HUES48 (cell line): ENCODE measurements at regions not wholly inside any gene's neighbourhood (a gene's known extent, or its start where the extent isn't known, plus 50 kb on each side); places are given as distances from the start of the nearest gene placed in this dataset.
"Not testable (repeated sequence)": the region's sequence is repeated elsewhere in the genome, so short reads cannot be mapped to it uniquely, and the experiment has no call there.

Source experiments
- H3K27ac ChIP-seq: one replicate; pipeline ENCODE4 v1.7.0; 2013; ENCODE audit warnings: low read depth, low read length, inconsistent platforms
- H3K27me3 ChIP-seq: 2 replicates; pipeline ENCODE4 v1.6.1; 2013; ENCODE audit warnings: mild to moderate bottlenecking, low read length; ENCODE audit not compliant: control insufficient read depth, insufficient read depth
- H3K36me3 ChIP-seq: 2 replicates; pipeline ENCODE4 v1.6.1; 2013; ENCODE audit warnings: low read length; ENCODE audit not compliant: control insufficient read depth, insufficient read depth
- H3K4me1 ChIP-seq: 2 replicates; pipeline ENCODE4 v1.6.1; 2013; ENCODE audit warnings: mild to moderate bottlenecking, low read length; ENCODE audit not compliant: control insufficient read depth, insufficient read depth
- H3K4me3 ChIP-seq: 2 replicates; pipeline ENCODE4 v1.5.1; 2013; ENCODE audit warnings: mild to moderate bottlenecking, low read depth, low read length
- H3K9ac ChIP-seq: 2 replicates; pipeline ENCODE4 v1.6.1; 2013; ENCODE audit warnings: mild to moderate bottlenecking, low read depth, low read length, moderate library complexity
- H3K9me3 ChIP-seq: 2 replicates; pipeline ENCODE4 v1.6.1; 2013; ENCODE audit warnings: low read length; ENCODE audit not compliant: control insufficient read depth, insufficient read depth

DNA sequence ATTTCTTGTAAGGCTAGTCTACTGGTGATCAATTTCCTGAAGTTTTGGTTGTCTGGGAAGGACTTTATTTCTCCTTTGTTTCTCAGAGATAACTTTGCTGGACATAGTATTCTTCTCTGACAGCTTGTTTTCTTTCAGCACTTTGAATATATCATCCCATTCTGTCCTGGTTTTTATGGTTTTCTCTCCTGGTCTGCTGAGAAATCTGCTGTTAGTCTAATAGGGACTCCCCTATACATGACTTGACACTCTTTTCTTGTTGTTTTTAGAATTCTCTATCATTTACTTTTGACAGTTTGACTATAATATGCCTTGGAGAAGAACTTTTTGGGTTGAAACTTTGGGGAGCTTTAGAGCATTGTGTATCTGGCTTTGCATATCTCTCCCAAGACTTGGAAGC lies 112.5 kb downstream of the PRL start:
- H3K9ac ChIP-seq, result no peak overlapping the region
- H3K27me3 ChIP-seq, result no peaks in the 10 kb centered on the region
- 0 out of 2 replicates have a peak, but pooled peaks cover 2% of the 10 kb centered on the region for H3K4me1 ChIP-seq
- H3K4me3 ChIP-seq, result no peak overlapping the region
- H3K36me3 ChIP-seq, result peaks cover 5% of the 10 kb centered on the region
- H3K27ac ChIP-seq, result no peak overlapping the region
- peaks cover 19% of the 10 kb centered on the region for H3K9me3 ChIP-seq

DNA sequence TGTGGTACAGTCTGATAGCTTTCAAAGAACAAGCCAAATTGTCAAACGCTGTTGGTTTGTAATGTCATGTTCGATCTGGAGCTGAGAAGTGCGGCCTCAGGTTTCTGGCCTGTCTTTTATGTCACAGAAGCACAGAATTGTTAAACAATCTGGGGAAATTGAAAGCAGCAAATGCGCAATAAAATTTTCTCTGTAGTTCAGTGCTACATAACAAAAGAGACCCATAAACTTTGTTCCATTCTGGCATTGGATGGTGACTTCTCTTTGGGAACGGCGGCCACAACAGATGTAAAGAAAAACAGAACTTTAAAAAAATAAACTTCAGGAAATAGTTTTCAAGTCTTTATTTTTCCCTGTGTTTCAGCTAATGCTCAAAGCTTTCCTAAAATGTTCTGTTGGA lies 106.9 kb downstream of the PRL start:
- Histone ChIP-seq H3K9me3 (no peaks in the 10 kb centered on the region), H3K36me3 (0 out of 2 replicates have a peak, but pooled peaks cover 5% of the 10 kb centered on the region), H3K4me3 (no peak overlapping the region), H3K27me3 (no peaks in the 10 kb centered on the region), H3K4me1 (peaks cover 8% of the 10 kb centered on the region; the same call in 1 of the 2 replicates), H3K27ac (no peak overlapping the region), H3K9ac (no peak overlapping the region)

DNA sequence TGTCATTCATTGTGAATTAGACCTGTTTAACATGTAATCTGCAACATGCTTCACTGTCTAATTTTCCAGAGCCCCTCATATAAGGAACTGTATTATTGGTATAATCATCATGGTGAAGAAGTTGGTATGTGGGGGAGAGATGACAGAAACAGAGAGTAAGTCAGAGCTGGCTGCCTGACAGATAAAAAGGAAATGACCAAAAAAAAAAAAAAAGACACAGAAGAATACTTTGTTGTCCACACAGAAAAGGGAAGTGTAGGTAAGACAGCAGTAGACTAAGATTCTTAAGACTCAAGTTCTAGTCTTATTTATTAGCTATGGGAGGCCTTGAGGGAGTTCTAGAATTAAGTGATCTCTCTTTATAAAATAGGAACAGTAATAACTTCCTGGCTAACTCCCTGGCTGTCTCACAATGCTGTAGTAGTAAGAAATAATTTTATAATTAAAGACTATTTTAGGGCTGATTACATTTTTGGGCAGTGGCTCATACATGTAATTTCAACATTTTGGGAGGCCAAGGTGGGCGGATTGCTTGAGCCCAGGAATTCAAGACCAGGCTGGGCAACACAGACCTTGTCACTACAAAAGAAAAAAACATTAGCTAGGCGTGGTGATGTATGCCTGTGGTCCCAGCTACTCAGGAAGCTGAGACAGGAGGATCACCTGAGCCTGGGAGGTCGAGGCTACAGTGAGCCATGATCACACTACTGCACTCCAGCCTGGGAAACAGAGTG lies 102.5 kb downstream of the PRL start:
- H3K4me1 ChIP-seq, result peaks cover 7% of the 10 kb centered on the region; the same call in 1 of the 2 replicates
- H3K4me3 ChIP-seq, result no peak overlapping the region
- H3K36me3 ChIP-seq, result 0 out of 2 replicates have a peak, but pooled peaks cover 5% of the 10 kb centered on the region
- H3K27ac ChIP-seq, result no peak overlapping the region
- no peaks in the 10 kb centered on the region for H3K9me3 ChIP-seq
- H3K27me3 ChIP-seq, result no peaks in the 10 kb centered on the region
- H3K9ac ChIP-seq, result no peak overlapping the region

DNA sequence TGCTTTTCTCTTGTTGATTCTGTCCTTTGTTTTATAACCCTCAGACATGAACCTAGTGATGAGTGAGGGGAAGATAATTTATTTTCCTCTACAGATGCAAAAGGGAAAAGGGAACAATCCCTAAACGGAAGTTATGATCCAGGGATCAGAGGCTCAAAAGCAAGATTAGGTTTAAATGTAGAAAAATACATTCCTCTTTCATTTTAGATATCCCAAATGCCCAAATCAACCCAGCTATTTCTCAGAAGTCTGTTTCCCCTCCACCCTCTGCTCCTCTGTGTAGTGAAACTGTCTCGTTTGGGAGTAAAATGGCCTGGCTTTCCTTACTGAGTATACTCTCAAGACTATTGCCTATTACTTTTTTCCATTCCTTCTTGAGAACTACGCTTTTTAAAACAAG lies 97.1 kb downstream of the PRL start:
- no peaks in the 10 kb centered on the region for H3K9me3 ChIP-seq
- H3K27ac ChIP-seq, result no peak overlapping the region
- no peak overlapping the region for H3K9ac ChIP-seq
- no peak overlapping the region for H3K4me3 ChIP-seq
- no peaks in the 10 kb centered on the region for H3K27me3 ChIP-seq
- no peaks in the 10 kb centered on the region; the same call in 1 of the 2 replicates for H3K4me1 ChIP-seq
- no peaks in the 10 kb centered on the region for H3K36me3 ChIP-seq

DNA sequence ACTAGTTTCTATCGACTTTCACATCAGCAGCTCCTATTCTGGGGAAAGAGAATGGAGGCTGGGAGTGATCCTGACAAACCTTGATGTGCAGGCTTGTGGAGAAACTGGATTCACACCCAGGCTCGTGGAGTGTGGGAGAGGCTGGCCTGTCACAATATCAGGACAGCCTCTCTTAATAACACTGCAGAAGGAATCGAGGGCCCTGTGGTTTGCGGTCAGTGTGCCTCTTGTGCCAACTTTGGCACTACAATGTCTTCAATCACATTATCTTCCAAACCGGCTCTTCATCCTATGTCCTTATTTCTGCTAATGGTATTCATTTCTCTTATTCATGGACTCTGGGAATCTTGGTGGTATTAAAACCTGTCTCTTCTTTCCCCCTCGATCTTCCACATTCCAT lies 92.7 kb downstream of the PRL start:
- H3K4me3 ChIP-seq, result no peak overlapping the region
- no peaks in the 10 kb centered on the region for H3K4me1 ChIP-seq
- no peak overlapping the region for H3K9ac ChIP-seq
- no peaks in the 10 kb centered on the region for H3K27me3 ChIP-seq
- no peaks in the 10 kb centered on the region for H3K36me3 ChIP-seq
- H3K27ac ChIP-seq, result no peak overlapping the region
- H3K9me3 ChIP-seq, result no peaks in the 10 kb centered on the region

DNA sequence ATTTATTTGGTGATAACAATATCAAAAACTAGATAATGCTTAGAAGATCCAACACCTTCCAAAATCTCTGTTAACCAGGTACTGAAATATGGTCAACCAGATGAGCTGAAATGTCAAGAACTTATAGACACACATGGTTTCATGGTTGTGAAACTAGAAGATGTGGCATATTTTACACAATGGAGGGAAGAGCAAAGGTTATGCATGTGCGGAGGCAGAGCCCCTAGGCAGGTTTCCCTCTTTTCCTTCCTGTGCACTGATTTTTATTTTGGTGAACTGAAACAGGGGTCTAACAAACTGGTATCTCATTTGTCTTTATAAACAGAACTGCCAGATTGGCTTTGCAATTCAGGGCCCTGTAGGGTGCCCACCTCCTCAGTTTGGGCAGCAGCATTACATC lies 91.6 kb downstream of the PRL start:
- Histone ChIP-seq H3K4me1 (no peaks in the 10 kb centered on the region), H3K9me3 (no peaks in the 10 kb centered on the region), H3K36me3 (no peaks in the 10 kb centered on the region), H3K4me3 (no peak overlapping the region), H3K27ac (no peak overlapping the region), H3K9ac (no peak overlapping the region), H3K27me3 (no peaks in the 10 kb centered on the region)

DNA sequence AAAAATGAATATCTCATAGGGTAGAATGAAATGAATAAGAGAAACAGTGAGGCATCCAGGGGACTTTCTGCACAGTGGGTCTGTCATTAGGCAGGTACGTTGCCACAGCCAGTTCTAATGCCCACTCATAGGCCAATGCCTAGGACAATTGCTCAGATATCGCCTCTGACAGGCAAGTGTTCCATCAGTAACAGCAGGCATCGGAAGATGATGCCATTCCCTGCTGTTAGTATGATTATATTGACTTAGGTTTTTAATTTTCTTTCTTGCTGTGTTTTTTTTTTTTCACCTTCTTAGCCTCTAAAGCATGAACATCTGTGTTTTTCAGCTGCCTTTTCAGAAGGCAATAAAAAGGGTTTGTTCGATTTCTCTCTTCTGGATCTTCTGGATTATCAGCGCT lies 90.7 kb downstream of the PRL start:
- Histone ChIP-seq H3K9ac (no peak overlapping the region), H3K9me3 (no peaks in the 10 kb centered on the region), H3K4me1 (no peaks in the 10 kb centered on the region), H3K36me3 (no peaks in the 10 kb centered on the region), H3K4me3 (no peak overlapping the region), H3K27me3 (no peaks in the 10 kb centered on the region), H3K27ac (no peak overlapping the region)

DNA sequence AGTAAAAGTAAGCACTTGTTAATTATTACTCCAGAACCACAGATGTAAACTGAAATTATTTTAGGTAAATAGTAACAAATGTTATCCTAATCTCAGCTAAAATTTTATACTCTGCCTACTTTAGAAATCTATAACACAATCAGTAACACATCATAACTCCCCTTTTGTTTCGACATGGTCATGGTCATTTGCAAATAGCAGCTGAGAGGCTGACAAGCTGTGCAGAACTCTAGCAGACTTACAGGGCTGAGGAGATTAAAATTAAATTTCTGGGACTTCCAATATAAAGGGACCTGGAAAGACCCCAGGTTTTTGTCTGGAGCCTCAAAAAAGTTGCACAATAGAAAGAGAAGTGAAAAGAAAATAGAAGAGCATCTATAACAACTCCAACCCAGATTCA lies 88.8 kb downstream of the PRL start:
- no peak overlapping the region for H3K4me3 ChIP-seq
- H3K9me3 ChIP-seq, result no peaks in the 10 kb centered on the region
- no peaks in the 10 kb centered on the region for H3K27me3 ChIP-seq

DNA sequence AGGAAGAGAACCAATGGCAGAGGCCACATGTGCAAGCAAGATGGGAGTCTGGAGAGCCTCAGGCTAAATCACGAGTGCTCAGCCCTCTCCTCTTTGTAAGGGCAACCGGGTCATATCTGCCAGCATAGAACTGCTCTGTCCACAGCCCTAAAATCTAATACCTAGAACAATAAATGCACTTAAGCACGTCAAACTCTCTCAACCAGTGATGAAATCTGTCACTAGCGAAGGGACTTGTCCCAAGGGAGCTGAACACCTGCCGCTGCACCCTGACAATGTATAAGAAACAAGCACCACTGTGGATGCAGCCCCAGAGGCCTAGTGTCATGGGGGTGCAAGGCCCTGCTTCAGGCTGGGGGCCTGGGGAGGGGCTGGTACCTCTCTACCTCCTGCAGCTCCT lies 82.5 kb downstream of the PRL start:
- Histone ChIP-seq H3K27ac (no peak overlapping the region), H3K9ac (no peak overlapping the region), H3K9me3 (no peaks in the 10 kb centered on the region), H3K27me3 (no peaks in the 10 kb centered on the region), H3K4me1 (0 out of 2 replicates have a peak, but pooled peaks cover 6% of the 10 kb centered on the region), H3K4me3 (no peak overlapping the region), H3K36me3 (no peaks in the 10 kb centered on the region)

More for the DNA sequence above, 88.8 kb downstream of the PRL start:
- H3K27ac ChIP-seq, result no peak overlapping the region
- H3K9ac ChIP-seq, result no peak overlapping the region
- H3K36me3 ChIP-seq, result no peaks in the 10 kb centered on the region
- H3K4me1 ChIP-seq, result no peaks in the 10 kb centered on the region

DNA sequence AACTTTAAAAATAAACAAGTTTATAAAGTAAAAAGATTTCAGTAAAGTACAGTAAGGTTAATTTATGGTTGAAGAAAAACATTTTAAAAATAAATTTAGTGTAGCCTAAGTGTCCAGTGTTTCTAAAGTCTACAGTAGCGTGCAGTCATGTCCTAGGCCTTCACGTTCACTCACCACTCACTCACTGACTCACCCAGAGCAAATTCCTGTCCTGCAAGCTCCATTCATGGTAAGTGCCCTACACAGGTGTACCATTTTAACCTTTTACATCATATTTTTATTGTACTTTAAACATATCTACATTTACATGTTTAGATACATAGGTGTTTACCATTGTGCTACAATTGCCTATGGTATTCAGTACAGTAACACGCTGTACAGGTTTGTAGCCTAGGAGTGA lies 81.4 kb downstream of the PRL start:
- H3K27ac ChIP-seq, H3K4me3 ChIP-seq, H3K4me1 ChIP-seq, H3K9ac ChIP-seq, H3K27me3 ChIP-seq, H3K36me3 ChIP-seq, H3K9me3 ChIP-seq: not testable (repeated sequence)

DNA sequence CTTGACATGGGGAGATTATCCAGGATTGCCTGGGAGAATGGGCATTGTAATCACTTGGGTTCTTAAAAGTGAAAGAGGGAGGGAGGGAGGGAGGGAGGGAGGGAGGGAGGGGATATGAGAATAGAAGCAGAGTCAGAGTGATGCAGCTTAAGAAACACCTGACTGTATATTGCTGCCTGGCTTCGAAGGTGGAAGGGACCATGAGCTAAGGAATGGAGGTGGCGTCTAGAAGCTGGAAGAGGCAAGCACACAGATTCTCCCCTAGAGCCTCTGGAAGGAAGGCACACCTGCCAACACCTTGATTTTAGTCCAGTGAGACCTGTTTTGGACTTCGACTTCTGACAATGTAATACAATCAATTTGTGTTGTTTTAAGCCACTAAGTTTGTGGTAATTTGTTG lies 78.4 kb downstream of the PRL start:
- H3K9ac ChIP-seq, result no peak overlapping the region
- H3K27ac ChIP-seq, result no peak overlapping the region
- H3K4me3 ChIP-seq, result no peak overlapping the region
- no peaks in the 10 kb centered on the region for H3K36me3 ChIP-seq
- peaks cover 33% of the 10 kb centered on the region for H3K4me1 ChIP-seq
- H3K27me3 ChIP-seq, result no peaks in the 10 kb centered on the region
- H3K9me3 ChIP-seq, result no peaks in the 10 kb centered on the region
